Stomach (tissue), 8 donors: ENCODE measurements at regions not wholly inside any gene's neighbourhood (a gene's known extent, or its start where the extent isn't known, plus 50 kb on each side); places are given as distances from the start of the nearest gene placed in this dataset.
A peak's percentile ranks its signal among the peaks of the same experiment; 100 is the strongest.

Experiments
- DNase-seq, 2 donors: peaks; one replicate each; pipeline versions ENCODE4 v3.0.0 to v3.0.0-alpha.2; 2013 to 2019
- H3K27ac ChIP-seq, 5 donors: fragments of 200-600 bp in 4 of 5; sonication (generic) in 4 of 5; one replicate each; pipeline ENCODE4 v1.5.1; 2013 to 2019; ENCODE audit warnings: mild to moderate bottlenecking in 1 of 5, moderate library complexity in 1 of 5
- H3K27me3 ChIP-seq, 3 donors: fragments of 200-600 bp; sonication (generic); one replicate each; pipeline ENCODE4 v1.5.1; 2017 to 2019; ENCODE audit warnings: mixed run types in 1 of 3
- H3K36me3 ChIP-seq, 4 donors: fragments of 200-600 bp; sonication (generic); 1 replicate in 3 of 4; 2 replicates in 1 of 4; pipeline ENCODE4 v1.5.1; 2016 to 2019
- H3K4me1 ChIP-seq, 4 donors: fragments of 200-600 bp; sonication (generic); one replicate each; pipeline ENCODE4 v1.5.1; 2016 to 2019
- H3K4me3 ChIP-seq, 4 donors: fragments of 200-600 bp; sonication (generic) in 3 of 4; one replicate each; pipeline ENCODE4 v1.5.1; 2016 to 2019; ENCODE audit warnings: mild to moderate bottlenecking in 1 of 4
- H3K9me3 ChIP-seq, 4 donors: fragments of 200-600 bp; sonication (generic); one replicate each; pipeline ENCODE4 v1.5.1; 2016 to 2019
- CTCF ChIP-seq, 7 experiments: fragments of 450-650 bp in 4 of 7; fragments of 200-600 bp in 3 of 7; sonication (generic) in 3 of 7; IDR thresholded peaks; one replicate each; pipeline ENCODE4 v1.5.1; 2016 to 2019; ENCODE audit warnings: antibody characterized with exemption in 7 of 7, control low read depth in 2 of 7, mild to moderate bottlenecking in 1 of 7
- EP300 ChIP-seq: sonication (generic); formaldehyde crosslinking; IDR thresholded peaks from one replicate; pipeline ENCODE4 v1.6.1; 2017; ENCODE audit warnings: antibody characterized with exemption
- POLR2A ChIP-seq, 4 donors: fragments of 450-650 bp; IDR thresholded peaks; one replicate each; pipeline ENCODE4 v1.6.1; 2016; ENCODE audit warnings: antibody characterized with exemption in 4 of 4, control low read depth in 2 of 4, mild to moderate bottlenecking in 1 of 4, moderate library complexity in 1 of 4
- POLR2AphosphoS5 ChIP-seq, 3 donors: sonication (generic); formaldehyde crosslinking; IDR thresholded peaks; one replicate each; pipeline ENCODE4 v1.6.1; 2016; ENCODE audit warnings: antibody characterized with exemption in 3 of 3
- WGBS, 5 donors: extraction: QIAGEN DNeasy Blood & Tissue Kit in 3 of 5; methylation state at CpG; one replicate each; pipeline versions ENCODE4 v1.1.5 to v1.1.7; 2013 to 2018; 5-methylcytosine and 5-hydroxymethylcytosine counted together
- intact Hi-C: fragments of 100-400 bp; cut with DNase I; formaldehyde crosslinking; loops from one replicate; pipeline ENCODE4 v1.15.1; 2023; ENCODE audit warnings: low total_unique reads
- donor health status: healthy with polysubstance abuse.
- donor health status: Bipolar disorder and iron deficiency.
- donor health status: healthy.

- WGBS, 5 donors, result 1 to 10% (median 2%) methylated on average over 10 of the region's 10 CpGs
- DNase-seq, result peak in 1 of 2 donors; percentile 78
- H3K27ac ChIP-seq, result peak overlapping the region; percentile 92 to 99 (median 97)
- intact Hi-C loops, result no loop called here
- TF ChIP-seq POLR2AphosphoS5 (IDR thresholded peaks at IDR 0.05) (peak; percentile 8 to 49 (median 31)), POLR2A (IDR thresholded peaks at IDR 0.05) (no peak)
- H3K9me3 ChIP-seq, result no peaks in the 10 kb centered on the region
- H3K27me3 ChIP-seq, result no peaks in the 10 kb centered on the region
- H3K4me1 ChIP-seq, result peaks cover 0 to 35% (median 11%) of the 10 kb centered on the region in 4 donors
- H3K4me3 ChIP-seq, result peak overlapping the region; percentile 42 to 61 (median 58)
- no peaks in the 10 kb centered on the region for H3K36me3 ChIP-seq
These were observed 85.4 kb downstream of the HFE start for GRCh38 chr6:26172608-26172968.

- H3K36me3 ChIP-seq, result no peaks in the 10 kb centered on the region
- no peak for TF ChIP-seq CTCF (IDR thresholded peaks at IDR 0.05)
- no peak for TF ChIP-seq POLR2AphosphoS5 (IDR thresholded peaks at IDR 0.05)
- no peak for TF ChIP-seq EP300
- TF ChIP-seq POLR2A (IDR thresholded peaks at IDR 0.05), result no peak
- peaks cover 0 to 35% (median 11%) of the 10 kb centered on the region in 4 donors for H3K4me1 ChIP-seq
- WGBS, 5 donors, result 84 to 95% (median 92%) methylated on average over 4 of the region's 4 CpGs
- peak overlapping the region in 2 of 5 donors; percentile 98 to 99 for H3K27ac ChIP-seq
- no peaks in the 10 kb centered on the region for H3K9me3 ChIP-seq
- no peaks in the 10 kb centered on the region for H3K27me3 ChIP-seq
- peak overlapping the region in 1 of 4 donors; percentile 61 for H3K4me3 ChIP-seq
- intact Hi-C loops, result no loop called here
- DNase-seq, result no peak
These were observed 86.6 kb downstream of the HFE start for GRCh38 chr6:26173836-26174145.

GRCh38 chr6:26175033-26175427 is 87.8 kb downstream of the HFE start:
- peak overlapping the region in 1 of 5 donors; percentile 5 for H3K27ac ChIP-seq
- no peaks in the 10 kb centered on the region for H3K36me3 ChIP-seq
- peaks cover 0 to 34% (median 11%) of the 10 kb centered on the region in 4 donors for H3K4me1 ChIP-seq
- H3K27me3 ChIP-seq, result no peaks in the 10 kb centered on the region
- 3 to 12% (median 9%) methylated on average over 1 of the region's 1 CpG for WGBS, 5 donors
- no peak overlapping the region for H3K4me3 ChIP-seq
- intact Hi-C loops, result no loop called here
- no peaks in the 10 kb centered on the region for H3K9me3 ChIP-seq
- no peak for DNase-seq
- no peak for TF ChIP-seq EP300
- no peak for TF ChIP-seq POLR2A (IDR thresholded peaks at IDR 0.05)

- no peaks in the 10 kb centered on the region for H3K36me3 ChIP-seq
- H3K4me1 ChIP-seq, result peaks cover 0 to 28% (median 11%) of the 10 kb centered on the region in 4 donors
- H3K9me3 ChIP-seq, result no peaks in the 10 kb centered on the region
- H3K4me3 ChIP-seq, result no peak overlapping the region
- no peak for TF ChIP-seq POLR2AphosphoS5 (IDR thresholded peaks at IDR 0.05)
- peak in 5 of 7 experiments; percentile 18 to 61 (median 43) for TF ChIP-seq CTCF (IDR thresholded peaks at IDR 0.05)
- 60 to 67% (median 64%) methylated on average over 5 of the region's 5 CpGs for WGBS, 5 donors
- intact Hi-C loops, result no loop called here
- peak in 1 of 2 donors; percentile 81 for DNase-seq
- H3K27ac ChIP-seq, result peak overlapping the region in 1 of 5 donors; percentile 27
- no peaks in the 10 kb centered on the region for H3K27me3 ChIP-seq
These were observed 88.4 kb downstream of the HFE start for GRCh38 chr6:26175428-26176181.

- peaks cover 0 to 9% (median 0%) of the 10 kb centered on the region in 3 donors for H3K27me3 ChIP-seq
- no peak overlapping the region for H3K27ac ChIP-seq
- no peaks in the 10 kb centered on the region for H3K36me3 ChIP-seq
- H3K4me3 ChIP-seq, result no peak overlapping the region
- intact Hi-C loops, result no loop called here
- no peak for DNase-seq
- WGBS, 5 donors, result 90 to 100% (median 98%) methylated on average over 1 of the region's 1 CpG
- no peaks in the 10 kb centered on the region for H3K9me3 ChIP-seq
- peaks cover 0 to 22% (median 10%) of the 10 kb centered on the region in 4 donors for H3K4me1 ChIP-seq
- no peak for TF ChIP-seq CTCF (IDR thresholded peaks at IDR 0.05)
- TF ChIP-seq POLR2AphosphoS5 (IDR thresholded peaks at IDR 0.05), result no peak
- no peak for TF ChIP-seq POLR2A (IDR thresholded peaks at IDR 0.05)
- TF ChIP-seq EP300, result no peak
These were observed 92.4 kb downstream of the HFE start for GRCh38 chr6:26179675-26180074.
